Fibroblast of the aortic adventitia (primary cell): ENCODE measurements at regions not wholly inside any gene's neighbourhood (a gene's known extent, or its start where the extent isn't known, plus 50 kb on each side); places are given as distances from the start of the nearest gene placed in this dataset.

Experiments used
- DNase-seq: peaks from one replicate; pipeline ENCODE4 v3.0.0-alpha.2; 2010; ENCODE audit warnings: low read depth
- H3K4me3 ChIP-seq: 2 replicates; pipeline ENCODE4 v1.5.1; 2011; ENCODE audit warnings: low read depth, mild to moderate bottlenecking, control low read depth, low read length, moderate library complexity
- CTCF ChIP-seq: IDR thresholded peaks from 2 replicates; pipeline ENCODE4 v1.5.1; 2011; ENCODE audit warnings: mild to moderate bottlenecking, low read length, control low read depth, inconsistent platforms; ENCODE audit not compliant: insufficient read depth

- no peak for TF ChIP-seq CTCF
- no peak for DNase-seq
- H3K4me3 ChIP-seq: no peak overlapping the region
Observed at GRCh38 chr4:72901553-72901952, 168.0 kb downstream of the COX18 start.

GRCh38 chr4:72900952-72901351, 168.6 kb downstream of the COX18 start:
- H3K4me3 ChIP-seq: no peak overlapping the region
- no peak for TF ChIP-seq CTCF
- DNase-seq: peak; percentile 48

- H3K4me3 ChIP-seq: no peak overlapping the region
- DNase-seq: no peak
- TF ChIP-seq CTCF: no peak
Observed at GRCh38 chr4:72899621-72900020, 169.9 kb downstream of the COX18 start.

- DNase-seq: peak; percentile 48
- no peak overlapping the region for H3K4me3 ChIP-seq
- TF ChIP-seq CTCF: no peak
Observed at GRCh38 chr4:72899214-72899613, 170.3 kb downstream of the COX18 start.

GRCh38 chr4:72896515-72896914, 173.0 kb downstream of the COX18 start:
- H3K4me3 ChIP-seq: no peak overlapping the region
- DNase-seq: peak; percentile 96
- TF ChIP-seq CTCF: no peak

- no peak for TF ChIP-seq CTCF
- H3K4me3 ChIP-seq: no peak overlapping the region
- peak; percentile 22 for DNase-seq
Observed at GRCh38 chr4:72895408-72895807, 174.1 kb downstream of the COX18 start.

GRCh38 chr4:72893354-72894066, 176.0 kb downstream of the COX18 start:
- no peak overlapping the region for H3K4me3 ChIP-seq
- peak; percentile 19 for DNase-seq
- no peak for TF ChIP-seq CTCF
